HFFc6 (cell line): ENCODE measurements at regions not wholly inside any gene's neighbourhood (a gene's known extent, or its start where the extent isn't known, plus 50 kb on each side); places are given as distances from the start of the nearest gene placed in this dataset.

Experiments
- DNase-seq: peaks from one replicate; pipeline ENCODE4 v3.0.0-alpha.2; 2018
- H3K27ac Mint-ChIP-seq: 2 replicates; pipeline ENCODE4 v1.8.0; 2020; ENCODE audit warnings: mild to moderate bottlenecking, mixed read lengths
- H3K27me3 Mint-ChIP-seq: 2 replicates; pipeline ENCODE4 v1.8.0; 2021; ENCODE audit warnings: mild to moderate bottlenecking, moderate library complexity, mixed read lengths; ENCODE audit not compliant: insufficient read depth
- H3K36me3 Mint-ChIP-seq: 2 replicates; pipeline ENCODE4 v1.8.0; 2021; ENCODE audit warnings: low read depth, mixed read lengths
- H3K4me1 Mint-ChIP-seq: 2 replicates; pipeline ENCODE4 v1.8.0; 2020; ENCODE audit warnings: low read depth, mixed read lengths
- H3K4me3 Mint-ChIP-seq: 2 replicates; pipeline ENCODE4 v1.8.0; 2020; ENCODE audit warnings: mild to moderate bottlenecking, moderate library complexity, mixed read lengths
- H3K9me3 Mint-ChIP-seq: 2 replicates; pipeline ENCODE4 v1.8.0; 2020; ENCODE audit warnings: mild to moderate bottlenecking, mixed read lengths
- TF ChIP-seq, protein P1 (sequence below): fragments of 200-600 bp; sonication (generic); IDR thresholded peaks from 2 replicates; pipeline ENCODE4 v1.5.0; 2021; ENCODE audit warnings: antibody characterized with exemption, mild to moderate bottlenecking

DNA sequence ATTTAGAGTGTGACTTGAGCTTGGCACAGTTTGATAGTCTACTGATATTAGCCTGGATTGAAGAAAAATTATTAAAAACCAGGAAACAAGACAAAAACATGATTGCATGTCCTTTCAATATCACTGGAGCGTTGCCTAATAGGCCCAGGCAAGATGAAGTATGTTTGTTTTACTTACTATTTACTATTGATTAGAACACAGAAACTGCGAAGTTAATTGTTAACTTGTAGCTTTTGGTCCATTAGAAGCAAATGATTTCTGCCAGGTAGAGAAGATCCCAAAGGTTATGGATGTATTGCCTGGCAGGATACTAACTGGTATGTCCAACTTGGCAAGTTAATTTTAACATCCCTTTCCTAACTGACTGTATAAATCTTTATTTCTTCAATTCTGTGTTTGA, 268.9 kb downstream of the ETNK1 start:
- Mint-ChIP-seq H3K36me3 (no peaks in the 10 kb centered on the region), H3K4me1 (no peaks in the 10 kb centered on the region), H3K9me3 (peaks cover 15% of the 10 kb centered on the region), H3K27me3 (no peaks in the 10 kb centered on the region), H3K27ac (no peak overlapping the region), H3K4me3 (no peak overlapping the region)
- DNase-seq, result no peak
- TF ChIP-seq, protein P1, sequence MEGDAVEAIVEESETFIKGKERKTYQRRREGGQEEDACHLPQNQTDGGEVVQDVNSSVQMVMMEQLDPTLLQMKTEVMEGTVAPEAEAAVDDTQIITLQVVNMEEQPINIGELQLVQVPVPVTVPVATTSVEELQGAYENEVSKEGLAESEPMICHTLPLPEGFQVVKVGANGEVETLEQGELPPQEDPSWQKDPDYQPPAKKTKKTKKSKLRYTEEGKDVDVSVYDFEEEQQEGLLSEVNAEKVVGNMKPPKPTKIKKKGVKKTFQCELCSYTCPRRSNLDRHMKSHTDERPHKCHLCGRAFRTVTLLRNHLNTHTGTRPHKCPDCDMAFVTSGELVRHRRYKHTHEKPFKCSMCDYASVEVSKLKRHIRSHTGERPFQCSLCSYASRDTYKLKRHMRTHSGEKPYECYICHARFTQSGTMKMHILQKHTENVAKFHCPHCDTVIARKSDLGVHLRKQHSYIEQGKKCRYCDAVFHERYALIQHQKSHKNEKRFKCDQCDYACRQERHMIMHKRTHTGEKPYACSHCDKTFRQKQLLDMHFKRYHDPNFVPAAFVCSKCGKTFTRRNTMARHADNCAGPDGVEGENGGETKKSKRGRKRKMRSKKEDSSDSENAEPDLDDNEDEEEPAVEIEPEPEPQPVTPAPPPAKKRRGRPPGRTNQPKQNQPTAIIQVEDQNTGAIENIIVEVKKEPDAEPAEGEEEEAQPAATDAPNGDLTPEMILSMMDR, result no peak

DNA sequence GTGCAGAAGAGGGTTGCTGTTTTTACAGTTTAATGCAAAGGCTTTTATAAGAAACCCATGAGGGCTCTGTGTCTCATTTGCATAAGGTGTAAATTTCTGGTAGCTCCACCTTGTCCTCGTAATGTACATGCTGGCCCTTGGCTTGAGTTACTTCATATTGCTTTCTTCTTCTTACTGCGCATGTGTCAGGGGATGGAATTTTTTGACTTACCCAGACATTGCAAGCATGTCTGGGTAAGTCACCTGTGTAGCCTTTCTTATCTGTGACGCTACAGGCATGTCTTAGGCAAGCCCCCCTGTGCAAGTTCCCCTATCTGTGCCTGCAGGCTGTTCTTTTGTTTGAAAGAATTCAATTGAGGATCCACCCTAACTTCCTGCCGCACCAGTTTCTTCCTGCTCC, 274.2 kb downstream of the ETNK1 start:
- no peak overlapping the region for H3K4me3 Mint-ChIP-seq
- H3K27me3 Mint-ChIP-seq, result peaks cover 3% of the 10 kb centered on the region; the same call in 1 of the 2 replicates
- no peak for DNase-seq
- H3K9me3 Mint-ChIP-seq, result peaks cover 8% of the 10 kb centered on the region
- H3K36me3 Mint-ChIP-seq, result no peaks in the 10 kb centered on the region
- H3K27ac Mint-ChIP-seq, result no peak overlapping the region
- no peaks in the 10 kb centered on the region for H3K4me1 Mint-ChIP-seq
- TF ChIP-seq, protein P1, result no peak

DNA sequence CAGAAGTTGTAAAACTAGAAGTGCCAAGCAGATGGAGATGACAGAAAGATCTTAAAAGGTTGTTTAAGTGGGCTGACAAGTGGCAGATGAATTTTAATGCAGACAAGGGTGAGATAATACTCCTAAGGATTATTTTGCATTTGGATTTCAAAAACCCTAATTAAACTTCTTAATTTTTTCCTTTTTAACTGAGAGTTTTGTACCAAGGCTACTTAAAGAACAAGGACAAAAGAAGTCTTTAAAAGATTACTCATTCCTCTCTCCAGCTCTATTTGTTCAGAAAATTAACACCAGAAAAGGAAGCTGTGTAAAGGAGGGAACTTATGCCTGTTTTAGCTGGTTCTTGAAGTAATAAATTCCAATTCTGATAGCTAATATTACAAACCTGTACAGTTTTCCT, 275.4 kb downstream of the ETNK1 start:
- TF ChIP-seq, protein P1, result no peak
- Mint-ChIP-seq H3K27ac (no peak overlapping the region), H3K9me3 (peaks cover 10% of the 10 kb centered on the region; the same call in 1 of the 2 replicates), H3K27me3 (peaks cover 3% of the 10 kb centered on the region; the same call in 1 of the 2 replicates), H3K36me3 (no peaks in the 10 kb centered on the region), H3K4me1 (no peaks in the 10 kb centered on the region), H3K4me3 (no peak overlapping the region)
- no peak for DNase-seq

DNA sequence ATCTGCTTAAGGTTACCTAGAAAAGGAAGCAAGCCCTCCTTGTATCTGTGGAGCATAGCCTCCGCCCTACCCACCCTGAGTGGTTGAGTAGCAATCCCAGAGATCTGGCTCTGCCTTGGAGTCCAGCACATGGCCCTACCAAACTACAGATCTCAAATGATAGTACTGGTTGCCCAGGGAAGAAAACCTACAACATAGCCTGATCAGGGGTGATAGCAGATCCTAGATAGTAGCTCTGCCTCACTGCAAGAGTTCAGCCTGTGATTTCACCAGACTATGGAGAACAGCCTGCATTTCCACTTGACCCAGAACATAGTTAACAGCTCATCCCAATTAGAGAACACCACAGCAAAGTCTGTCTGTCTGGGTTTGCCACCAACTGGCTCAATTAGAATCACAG, 279.5 kb downstream of the ETNK1 start:
- TF ChIP-seq, protein P1, result no peak
- Mint-ChIP-seq H3K9me3 (peaks cover 12% of the 10 kb centered on the region; the same call in 1 of the 2 replicates), H3K27me3 (peaks cover 3% of the 10 kb centered on the region; the same call in 1 of the 2 replicates), H3K27ac (no peak overlapping the region), H3K4me1 (no peaks in the 10 kb centered on the region), H3K4me3 (no peak overlapping the region), H3K36me3 (no peaks in the 10 kb centered on the region)
- DNase-seq, result no peak

DNA sequence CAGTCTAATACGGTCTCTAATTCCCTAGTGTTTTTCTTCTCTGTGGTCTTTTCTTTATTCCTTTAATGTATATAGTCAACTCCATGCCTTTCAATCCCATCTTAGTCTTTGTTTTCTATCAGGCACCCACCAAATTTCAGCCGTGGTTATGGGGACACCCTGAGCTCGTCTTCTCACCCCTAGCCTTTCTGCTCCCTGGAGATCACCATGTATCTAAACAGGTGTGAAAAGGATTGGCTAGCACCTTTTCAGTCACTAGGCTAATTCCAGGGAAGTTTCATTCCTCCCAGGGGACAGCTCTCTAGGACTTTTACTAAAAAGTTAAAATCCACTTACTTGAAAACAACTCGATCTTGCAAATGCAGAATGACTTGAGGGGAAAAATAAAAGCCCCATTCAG, 291.3 kb downstream of the ETNK1 start:
- Mint-ChIP-seq H3K36me3 (no peaks in the 10 kb centered on the region), H3K4me3 (no peak overlapping the region), H3K9me3 (0 out of 2 replicates have a peak, but pooled peaks cover 3% of the 10 kb centered on the region)

More for the DNA sequence above, 291.3 kb downstream of the ETNK1 start:
- DNase-seq, result no peak
- peaks cover 3% of the 10 kb centered on the region; the same call in 1 of the 2 replicates for H3K27me3 Mint-ChIP-seq
- TF ChIP-seq, protein P1, result no peak
- no peak overlapping the region for H3K27ac Mint-ChIP-seq
- no peaks in the 10 kb centered on the region for H3K4me1 Mint-ChIP-seq
